Trophoblast cell (in vitro differentiated cells and primary cell): ENCODE measurements at regions not wholly inside any gene's neighbourhood (a gene's known extent, or its start where the extent isn't known, plus 50 kb on each side); places are given as distances from the start of the nearest gene placed in this dataset.

ENCODE experiments used
- DNase-seq, 2 donors: peaks; one replicate each; pipeline ENCODE4 v3.0.0-alpha.2; 2016
- H2AFZ ChIP-seq: 2 replicates; pipeline ENCODE4 v1.6.1; 2013; ENCODE audit warnings: low read length, moderate library complexity, mild to moderate bottlenecking; ENCODE audit not compliant: insufficient read depth, poor library complexity
- H2AK5ac ChIP-seq: 2 replicates; pipeline ENCODE4 v1.6.1; 2013; ENCODE audit warnings: mild to moderate bottlenecking, low read length
- H2BK120ac ChIP-seq: 2 replicates; pipeline ENCODE4 v1.6.1; 2013; ENCODE audit warnings: low read length, mild to moderate bottlenecking, moderate library complexity; ENCODE audit not compliant: insufficient read depth, poor library complexity
- H2BK12ac ChIP-seq: 2 replicates; pipeline ENCODE4 v1.6.1; 2013; ENCODE audit warnings: mild to moderate bottlenecking, low read length, moderate library complexity
- H2BK5ac ChIP-seq: 2 replicates; pipeline ENCODE4 v1.6.1; 2013; ENCODE audit warnings: low read length, low read depth, moderate library complexity, mild to moderate bottlenecking; ENCODE audit not compliant: poor library complexity
- H3K14ac ChIP-seq: 2 replicates; pipeline ENCODE4 v1.6.1; 2013; ENCODE audit warnings: mild to moderate bottlenecking, low read length
- H3K18ac ChIP-seq: 2 replicates; pipeline ENCODE4 v1.6.1; 2013; ENCODE audit warnings: mild to moderate bottlenecking, low read length
- H3K23ac ChIP-seq: 2 replicates; pipeline ENCODE4 v1.6.1; 2013; ENCODE audit warnings: low read length
- H3K27ac ChIP-seq: 2 replicates; pipeline ENCODE4 v1.5.1; 2013; ENCODE audit warnings: low read depth, mild to moderate bottlenecking, inconsistent platforms, low read length, moderate library complexity
- H3K27me3 ChIP-seq: 2 replicates; pipeline ENCODE4 v1.6.1; 2013; ENCODE audit warnings: inconsistent platforms, mild to moderate bottlenecking, low read length, moderate library complexity; ENCODE audit not compliant: insufficient read depth
- H3K36me3 ChIP-seq, 2 experiments: 1 replicate in 1 of 2; 2 replicates in 1 of 2; pipeline ENCODE4 v1.6.1; 2013; ENCODE audit warnings: low read length in 2 of 2, mild to moderate bottlenecking in 2 of 2, moderate library complexity in 1 of 2; ENCODE audit not compliant: insufficient read depth in 2 of 2, control insufficient read depth in 1 of 2
- H3K4ac ChIP-seq: 2 replicates; pipeline ENCODE4 v1.6.1; 2013; ENCODE audit warnings: low read depth, mild to moderate bottlenecking, low read length, moderate library complexity
- H3K4me1 ChIP-seq, 2 experiments: 1 replicate in 1 of 2; 2 replicates in 1 of 2; pipeline ENCODE4 v1.6.1; 2013; ENCODE audit warnings: low read length in 2 of 2, mild to moderate bottlenecking in 2 of 2, moderate library complexity in 1 of 2; ENCODE audit not compliant: insufficient read depth in 2 of 2, control insufficient read depth in 1 of 2
- H3K4me2 ChIP-seq: 2 replicates; pipeline ENCODE4 v1.6.1; 2013; ENCODE audit warnings: inconsistent platforms, mild to moderate bottlenecking, low read length, moderate library complexity
- H3K4me3 ChIP-seq: 2 replicates; pipeline ENCODE4 v1.5.1; 2013; ENCODE audit warnings: mild to moderate bottlenecking, low read depth, low read length, inconsistent platforms
- H3K79me1 ChIP-seq: one replicate; pipeline ENCODE4 v1.6.1; 2013; ENCODE audit warnings: low read length
- H3K79me2 ChIP-seq: 2 replicates; pipeline ENCODE4 v1.6.1; 2013; ENCODE audit warnings: low read length, mild to moderate bottlenecking; ENCODE audit not compliant: control insufficient read depth, insufficient read depth, poor library complexity
- H3K9ac ChIP-seq: 2 replicates; pipeline ENCODE4 v1.6.1; 2013; ENCODE audit warnings: mild to moderate bottlenecking, low read length
- H3K9me3 ChIP-seq: 2 replicates; pipeline ENCODE4 v1.6.1; 2013; ENCODE audit warnings: low read depth, mild to moderate bottlenecking, control low read depth, inconsistent platforms, low read length; ENCODE audit not compliant: insufficient read depth
- H4K12ac ChIP-seq: 2 replicates; pipeline ENCODE4 v1.6.1; 2013; ENCODE audit warnings: low read depth, mild to moderate bottlenecking, low read length, moderate library complexity
- H4K8ac ChIP-seq: 2 replicates; pipeline ENCODE4 v1.6.1; 2013; ENCODE audit warnings: low read depth, mild to moderate bottlenecking, low read length, moderate library complexity
- H4K91ac ChIP-seq: one replicate; pipeline ENCODE4 v1.6.1; 2013; ENCODE audit warnings: low read depth, mild to moderate bottlenecking, low read length, moderate library complexity
- WGBS: extraction: QIAGEN DNeasy Blood & Tissue Kit; methylation state at CpG from one replicate; pipeline ENCODE4 v1.1.7; 2013; ENCODE audit warnings: missing lambda C conversion rate; ENCODE audit not compliant: insufficient read length, insufficient coverage; ENCODE audit errors: extremely low coverage; 5-methylcytosine and 5-hydroxymethylcytosine counted together

DNA sequence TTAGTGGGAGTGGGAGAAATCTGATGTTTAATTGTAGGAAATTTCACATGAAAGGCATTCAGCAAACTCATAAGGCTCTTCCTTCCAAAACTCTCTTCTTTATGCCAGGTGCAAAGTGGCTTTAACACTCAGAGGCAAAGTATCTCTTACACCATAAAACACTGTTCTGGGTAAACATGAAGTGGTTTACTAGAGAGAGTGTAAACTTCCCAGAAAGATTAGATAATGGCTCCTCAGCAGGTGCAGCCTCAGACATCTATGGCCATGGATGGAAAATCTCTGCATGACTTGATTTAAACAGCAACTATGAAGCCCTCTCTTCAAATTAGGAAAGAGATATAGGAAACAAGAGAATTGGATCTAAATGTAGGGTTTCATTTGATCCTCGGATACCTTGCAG is 583.1 kb upstream of the SALL1 start:
- H4K91ac ChIP-seq, result no peak overlapping the region
- no peak overlapping the region for H4K8ac ChIP-seq
- no peak overlapping the region for H3K9ac ChIP-seq
- no peaks in the 10 kb centered on the region for H3K36me3 ChIP-seq
- H3K4me1 ChIP-seq, result no peaks in the 10 kb centered on the region
- H2AK5ac ChIP-seq, result no peak overlapping the region
- no peak overlapping the region for H2AFZ ChIP-seq
- H3K79me1 ChIP-seq, result no peaks in the 10 kb centered on the region
- H3K4me2 ChIP-seq, result no peak overlapping the region
- no peak overlapping the region for H2BK12ac ChIP-seq
- no peak for DNase-seq
- no peak overlapping the region for H2BK5ac ChIP-seq
- H3K18ac ChIP-seq, result no peak overlapping the region
- no peak overlapping the region for H3K14ac ChIP-seq
- H2BK120ac ChIP-seq, result no peak overlapping the region
- H3K27ac ChIP-seq, result no peak overlapping the region
- H3K23ac ChIP-seq, result no peak overlapping the region
- H4K12ac ChIP-seq, result no peak overlapping the region
- no peaks in the 10 kb centered on the region for H3K9me3 ChIP-seq
- H3K79me2 ChIP-seq, result no peaks in the 10 kb centered on the region
- H3K4me3 ChIP-seq, result no peak overlapping the region
- H3K4ac ChIP-seq, result no peak overlapping the region
- no peaks in the 10 kb centered on the region for H3K27me3 ChIP-seq
- WGBS, result no CpG with 5 or more reads among the region's 1 CpG

DNA sequence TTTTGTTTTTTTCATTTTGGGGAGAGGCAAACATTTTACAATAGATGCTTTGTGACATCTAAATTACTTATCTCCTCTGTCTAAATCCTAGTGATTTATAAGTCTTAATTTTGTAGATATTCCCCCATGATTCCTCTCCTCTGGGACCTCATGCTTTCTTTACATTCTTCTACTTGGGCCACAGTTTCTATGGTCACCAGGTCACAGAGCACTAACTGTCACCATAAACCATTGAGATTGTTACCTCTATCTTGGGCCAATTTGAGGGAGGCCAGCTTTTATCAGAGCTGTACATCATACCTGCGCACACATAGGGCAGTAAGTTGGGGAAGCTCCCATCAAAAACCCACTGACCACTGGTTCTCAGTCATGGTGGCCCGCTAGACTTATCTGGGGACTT is 582.1 kb upstream of the SALL1 start:
- WGBS, result no CpG with 5 or more reads among the region's 2 CpGs
- no peak overlapping the region for H3K9ac ChIP-seq

DNA sequence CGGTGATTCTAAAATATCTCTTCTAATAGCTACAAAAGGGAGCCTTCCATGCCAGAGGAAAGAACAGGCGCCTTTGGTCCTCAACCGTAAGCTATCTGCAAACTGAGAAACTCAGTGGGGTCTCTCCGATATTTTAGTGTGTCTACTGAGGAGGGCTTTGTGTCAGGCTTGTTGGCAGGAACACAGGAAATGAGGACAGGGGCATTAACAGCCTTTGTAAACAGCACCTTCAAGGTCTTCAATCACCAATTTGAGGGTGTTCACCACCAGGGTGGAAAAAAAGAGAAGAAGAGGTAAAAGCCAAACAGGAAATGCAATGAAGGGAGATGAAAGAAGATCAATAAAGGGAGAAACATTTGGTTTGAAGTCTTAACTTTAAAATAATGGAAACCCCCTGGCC is 580.1 kb upstream of the SALL1 start:
- no peak for DNase-seq
- H3K4me2 ChIP-seq, result no peak overlapping the region
- H3K4me3 ChIP-seq, result no peak overlapping the region
- H3K4me1 ChIP-seq, result no peaks in the 10 kb centered on the region
- no peak overlapping the region for H3K4ac ChIP-seq
- no peak overlapping the region for H3K27ac ChIP-seq
- H3K18ac ChIP-seq, result no peak overlapping the region
- no peak overlapping the region for H2BK5ac ChIP-seq
- H4K12ac ChIP-seq, result no peak overlapping the region
- H2BK120ac ChIP-seq, result no peak overlapping the region
- no peaks in the 10 kb centered on the region for H3K27me3 ChIP-seq
- no peak overlapping the region for H3K9ac ChIP-seq
- H3K14ac ChIP-seq, result no peak overlapping the region
- H2AFZ ChIP-seq, result no peak overlapping the region
- no peaks in the 10 kb centered on the region for H3K79me2 ChIP-seq
- no peak overlapping the region for H2BK12ac ChIP-seq
- no peak overlapping the region for H3K23ac ChIP-seq
- no peaks in the 10 kb centered on the region for H3K36me3 ChIP-seq
- H4K91ac ChIP-seq, result no peak overlapping the region
- WGBS, result no CpG with 5 or more reads among the region's 4 CpGs
- no peaks in the 10 kb centered on the region for H3K9me3 ChIP-seq
- no peak overlapping the region for H2AK5ac ChIP-seq
- H4K8ac ChIP-seq, result no peak overlapping the region
- no peaks in the 10 kb centered on the region for H3K79me1 ChIP-seq

More for the DNA sequence above, 582.1 kb upstream of the SALL1 start:
- no peak overlapping the region for H3K23ac ChIP-seq
- no peaks in the 10 kb centered on the region for H3K9me3 ChIP-seq
- no peak overlapping the region for H2AFZ ChIP-seq
- H2BK120ac ChIP-seq, result no peak overlapping the region
- H2BK12ac ChIP-seq, result no peak overlapping the region
- no peak overlapping the region for H4K12ac ChIP-seq
- H3K27me3 ChIP-seq, result no peaks in the 10 kb centered on the region
- no peak overlapping the region for H4K8ac ChIP-seq
- H3K4me2 ChIP-seq, result no peak overlapping the region
- no peak for DNase-seq
- H3K4me1 ChIP-seq, result no peaks in the 10 kb centered on the region
- H3K14ac ChIP-seq, result no peak overlapping the region
- H4K91ac ChIP-seq, result no peak overlapping the region
- H3K27ac ChIP-seq, result no peak overlapping the region
- no peak overlapping the region for H3K4ac ChIP-seq
- no peak overlapping the region for H3K18ac ChIP-seq
- H2BK5ac ChIP-seq, result no peak overlapping the region
- no peak overlapping the region for H3K4me3 ChIP-seq
- H2AK5ac ChIP-seq, result no peak overlapping the region
- H3K79me2 ChIP-seq, result no peaks in the 10 kb centered on the region
- no peaks in the 10 kb centered on the region for H3K36me3 ChIP-seq
- no peaks in the 10 kb centered on the region for H3K79me1 ChIP-seq

DNA sequence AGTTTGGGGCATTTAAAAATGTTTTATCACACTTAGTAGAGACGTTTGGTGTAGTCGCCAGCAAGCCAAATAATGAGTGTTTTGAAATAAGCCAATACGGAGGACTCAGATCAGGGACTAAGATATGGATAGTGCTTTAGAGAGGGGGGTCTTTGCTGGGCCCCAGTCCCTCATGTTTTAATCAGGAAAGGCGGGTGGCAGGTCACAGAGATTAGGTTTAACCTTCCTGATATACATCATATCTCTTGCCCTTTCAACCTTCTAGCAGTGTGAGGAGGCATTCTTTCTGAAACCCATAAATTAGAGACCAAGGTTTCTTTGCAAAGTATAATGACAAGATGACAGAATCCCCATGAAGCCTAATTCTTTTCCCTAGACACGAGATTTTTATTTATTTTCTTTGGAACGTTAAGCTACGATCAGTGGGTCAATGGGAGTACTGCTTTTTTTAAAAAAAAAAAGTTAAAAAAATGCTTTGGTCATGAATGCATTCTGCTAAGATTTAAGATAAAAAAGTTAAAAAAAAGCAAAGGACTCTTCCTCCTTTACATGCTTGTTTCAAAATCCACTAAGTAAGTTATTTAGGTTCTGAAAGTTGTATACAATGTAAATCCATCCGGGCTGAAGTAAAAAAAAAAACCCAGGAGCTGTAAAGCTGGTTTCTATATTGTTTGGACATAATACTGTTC is 572.1 kb upstream of the SALL1 start:
- H3K18ac ChIP-seq, result no peak overlapping the region
- no peak overlapping the region for H2AFZ ChIP-seq
- H3K4me1 ChIP-seq, result no peaks in the 10 kb centered on the region
- no peak overlapping the region for H3K27ac ChIP-seq
- no peaks in the 10 kb centered on the region for H3K79me2 ChIP-seq
- no peak overlapping the region for H2BK5ac ChIP-seq
- H3K14ac ChIP-seq, result no peak overlapping the region
- H4K8ac ChIP-seq, result no peak overlapping the region
- H2BK120ac ChIP-seq, result no peak overlapping the region
- H3K4me3 ChIP-seq, result no peak overlapping the region
- H3K27me3 ChIP-seq, result no peaks in the 10 kb centered on the region
- no peak overlapping the region for H4K12ac ChIP-seq
- no peak overlapping the region for H3K23ac ChIP-seq
- H2AK5ac ChIP-seq, result no peak overlapping the region
- no CpG with 5 or more reads among the region's 8 CpGs for WGBS
- no peak overlapping the region for H3K9ac ChIP-seq
- H3K4me2 ChIP-seq, result no peak overlapping the region
- H3K79me1 ChIP-seq, result no peaks in the 10 kb centered on the region
- no peaks in the 10 kb centered on the region for H3K36me3 ChIP-seq
- no peak overlapping the region for H4K91ac ChIP-seq
- no peak for DNase-seq
- H3K4ac ChIP-seq, result no peak overlapping the region
- H2BK12ac ChIP-seq, result no peak overlapping the region
- H3K9me3 ChIP-seq, result no peaks in the 10 kb centered on the region
